NCI-H1930 (cell line): ENCODE measurements at regions not wholly inside any gene's neighbourhood (a gene's known extent, or its start where the extent isn't known, plus 50 kb on each side); places are given as distances from the start of the nearest gene placed in this dataset.
"Not testable (repeated sequence)": the region's sequence is repeated elsewhere in the genome, so short reads cannot be mapped to it uniquely, and the experiment has no call there.

Source experiments
- DNase-seq, 2 experiments: peaks; one replicate each; lab custom pipeline; 2025; lab: John Stamatoyannopoulos, UW

DNA sequence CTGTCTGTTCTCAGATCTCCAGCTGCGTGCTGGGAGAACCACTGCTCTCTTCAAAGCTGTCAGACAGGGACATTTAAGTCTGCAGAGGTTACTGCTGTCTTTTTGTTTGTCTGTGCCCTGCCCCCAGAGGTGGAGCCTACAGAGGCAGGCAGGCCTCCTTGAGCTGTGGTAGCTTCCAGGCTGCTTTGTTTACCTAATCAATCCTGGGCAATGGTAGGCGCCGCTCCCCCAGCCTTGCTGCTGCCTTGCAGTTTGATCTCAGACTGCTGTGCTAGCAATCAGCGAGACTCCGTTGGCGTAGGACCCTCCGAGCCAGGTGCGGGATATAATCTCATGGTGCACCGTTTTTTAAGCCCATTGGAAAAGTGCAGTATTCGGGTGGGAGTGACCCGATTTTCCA, 1240.0 kb downstream of the EFNA5 start:
- DNase-seq: not testable (repeated sequence)

DNA sequence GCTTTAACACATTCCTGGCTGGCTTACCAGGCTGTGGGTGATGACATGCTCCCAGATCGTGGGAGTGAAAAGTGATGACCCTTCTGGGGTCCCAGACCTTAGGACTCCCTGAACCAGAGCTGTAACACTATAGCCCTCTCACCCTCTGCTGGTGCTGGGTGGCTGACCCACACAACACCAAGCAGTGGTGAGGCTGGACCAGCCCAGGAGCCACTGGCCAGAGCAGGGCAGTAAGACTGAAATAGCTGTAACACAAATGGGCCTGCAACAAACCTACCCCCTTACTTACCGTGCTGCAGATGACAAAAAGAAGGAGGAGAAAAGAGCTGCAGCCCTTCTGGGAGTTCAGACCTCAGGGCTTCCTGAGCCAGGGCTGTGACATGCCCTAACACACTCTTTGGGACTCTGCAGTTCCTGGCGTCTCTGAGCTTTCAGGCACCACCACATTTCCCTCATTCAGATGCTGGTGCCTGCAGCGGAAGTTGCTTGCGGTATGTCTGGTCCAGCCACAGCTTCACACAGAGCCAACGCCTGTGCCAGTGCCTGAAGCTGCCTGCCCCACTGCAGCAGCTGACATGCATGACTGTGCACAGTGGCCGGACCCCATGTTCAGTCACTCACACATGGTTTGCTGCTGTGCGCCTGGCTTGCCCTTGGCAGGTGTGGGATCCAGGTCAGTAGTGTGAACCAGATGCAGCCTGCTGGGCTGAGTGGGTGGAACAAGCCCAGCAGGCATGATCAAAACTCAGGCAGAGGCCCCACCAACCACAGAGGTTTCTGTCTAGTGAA, 1247.4 kb downstream of the EFNA5 start:
- no peak for DNase-seq

DNA sequence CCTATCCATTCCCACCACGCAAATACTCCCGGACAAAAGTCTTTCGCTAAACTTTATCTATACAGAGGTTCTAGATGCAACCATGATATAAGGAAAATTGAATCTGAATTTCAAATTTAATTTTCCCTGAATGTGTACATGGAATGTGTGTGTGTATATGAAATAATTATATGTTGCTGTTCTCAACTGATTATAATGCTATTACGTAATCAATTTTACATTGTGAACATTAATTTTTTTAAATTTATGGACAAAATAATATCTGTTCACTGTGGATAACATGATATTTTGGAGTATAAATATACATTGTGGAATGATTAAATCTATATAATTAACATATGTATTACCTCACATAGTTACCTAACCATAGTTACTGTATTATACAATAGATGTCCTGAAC, 1250.6 kb downstream of the EFNA5 start:
- no peak for DNase-seq

DNA sequence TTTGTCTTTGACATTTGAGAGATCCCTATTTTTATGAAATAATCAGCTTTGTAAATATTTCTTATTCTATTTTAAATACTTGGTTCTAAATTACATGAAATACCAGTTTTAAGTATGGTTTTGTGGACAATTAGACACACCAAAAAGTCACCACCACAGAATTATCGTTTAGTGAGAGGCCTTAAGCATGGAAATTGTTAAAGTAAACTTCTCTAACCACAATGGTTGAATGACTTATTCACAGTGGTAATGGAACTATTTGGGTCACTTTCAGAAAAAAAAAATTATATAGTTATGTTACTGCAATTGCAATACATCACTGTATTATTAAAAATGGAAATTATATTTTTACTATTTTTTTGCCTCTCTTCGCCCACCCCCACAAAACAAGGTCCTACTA, 1252.5 kb downstream of the EFNA5 start:
- DNase-seq: no peak

DNA sequence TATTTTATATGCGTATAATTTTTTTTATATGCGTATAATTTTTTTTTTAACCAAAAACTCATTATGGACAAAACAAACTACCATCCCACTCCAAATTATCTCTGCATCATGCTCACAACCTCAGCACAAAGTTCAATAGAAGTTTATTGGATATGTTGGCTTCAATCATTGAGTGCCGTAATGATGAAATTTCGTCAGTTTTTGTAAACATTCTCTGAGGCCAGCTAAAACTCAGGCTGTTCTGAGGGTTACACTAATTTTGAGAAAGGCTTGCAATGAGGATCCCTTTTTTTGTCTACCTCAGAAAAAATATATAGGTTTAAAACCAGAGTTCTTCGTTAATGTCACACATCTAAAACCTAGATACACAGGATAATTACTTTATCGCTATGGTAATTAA, 1253.2 kb downstream of the EFNA5 start:
- no peak for DNase-seq

DNA sequence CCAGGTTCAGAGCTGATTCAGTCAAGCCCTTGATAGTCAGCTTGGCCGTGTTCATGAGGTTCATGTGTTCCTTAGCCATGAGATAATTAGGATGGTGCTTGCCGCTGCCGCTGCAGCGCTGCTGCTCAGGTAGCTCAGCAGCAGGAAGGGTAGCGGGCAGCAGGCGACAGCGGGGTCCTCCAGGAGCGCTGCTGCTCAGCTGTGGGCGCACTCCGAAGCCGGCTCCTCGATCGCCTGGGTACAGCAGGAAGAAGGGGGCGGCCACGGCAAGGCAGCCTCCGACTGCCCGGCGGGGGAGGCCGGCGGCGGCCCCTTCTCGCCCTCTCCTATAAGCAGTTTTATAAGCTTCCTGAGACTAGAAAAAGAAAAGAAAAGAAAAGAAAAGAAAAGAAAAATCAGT, 1253.6 kb downstream of the EFNA5 start:
- no peak for DNase-seq

DNA sequence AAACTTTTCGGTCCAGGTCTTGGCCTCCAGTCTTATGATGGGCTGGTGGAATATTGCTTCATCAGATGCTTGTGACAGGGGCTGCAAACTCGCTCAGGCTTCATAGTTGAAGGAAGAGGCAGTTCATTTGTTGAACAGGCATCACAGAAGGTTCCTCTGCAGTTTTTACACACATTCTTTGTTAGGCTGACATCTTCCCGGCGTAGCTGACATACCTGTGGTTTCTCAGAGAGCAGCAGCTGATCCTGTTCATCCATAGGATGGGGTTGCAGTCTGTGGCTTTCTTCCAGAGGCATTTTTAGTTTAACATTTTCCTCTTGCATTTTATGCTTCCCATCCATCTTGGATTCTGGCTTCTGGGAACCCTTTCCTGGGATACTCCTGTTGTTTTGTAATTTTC, 1255.2 kb downstream of the EFNA5 start:
- no peak for DNase-seq

DNA sequence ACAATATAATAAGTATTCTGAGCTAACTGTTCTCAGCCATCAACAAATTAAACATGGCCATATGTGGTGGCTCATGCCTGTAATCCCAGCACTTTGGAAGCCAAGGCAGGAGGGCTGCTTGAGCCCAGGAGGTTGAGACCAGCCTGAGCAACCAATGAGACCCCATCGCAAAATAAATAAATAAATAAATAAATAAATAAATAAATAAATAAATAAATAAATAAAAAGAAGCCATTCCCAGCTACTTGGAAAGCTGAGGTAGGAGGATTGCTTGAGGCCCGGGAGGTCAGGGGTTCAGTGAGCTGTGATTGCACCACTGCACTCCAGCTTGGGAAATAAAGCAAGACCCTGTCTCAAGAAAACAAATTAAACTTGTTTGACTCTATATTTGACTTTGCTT, 1256.4 kb downstream of the EFNA5 start:
- no peak for DNase-seq

DNA sequence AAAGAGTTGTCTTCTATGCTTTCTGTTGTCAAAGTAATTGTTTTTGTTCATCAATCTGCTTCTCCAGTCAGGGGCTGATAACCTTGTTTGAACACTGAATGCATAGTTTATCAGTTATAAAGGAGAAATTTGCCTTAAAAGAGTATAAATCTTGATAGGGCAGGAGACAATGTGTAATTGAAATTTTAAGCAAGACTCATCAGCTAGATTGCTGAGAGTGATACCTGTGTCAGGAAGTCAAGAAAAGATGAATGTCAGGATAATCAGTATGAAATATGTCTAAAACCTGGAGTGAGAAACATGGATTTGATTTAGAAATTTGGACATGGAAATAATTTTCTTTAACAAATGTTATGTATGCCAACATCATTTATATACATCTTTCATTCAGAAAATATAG, 1258.1 kb downstream of the EFNA5 start:
- no peak for DNase-seq

DNA sequence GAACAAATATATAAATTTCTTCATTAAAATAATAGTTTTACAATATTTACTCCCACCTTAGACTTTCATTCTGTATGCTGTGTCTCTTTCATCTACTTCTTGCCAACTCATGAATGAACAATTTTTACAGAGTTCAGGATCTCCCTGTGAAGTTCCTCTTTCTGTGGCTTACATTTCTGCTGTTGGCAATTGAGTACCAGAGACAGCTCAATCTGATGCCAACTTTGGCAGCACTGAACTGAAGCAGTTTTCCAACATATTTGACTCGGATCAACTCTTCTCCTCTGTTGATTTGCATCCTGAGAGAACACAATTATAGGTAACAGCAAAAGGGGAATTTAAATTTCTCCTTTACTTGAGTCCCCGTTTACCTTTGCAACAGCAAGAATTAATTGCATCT, 1262.2 kb downstream of the EFNA5 start:
- DNase-seq: no peak

DNA sequence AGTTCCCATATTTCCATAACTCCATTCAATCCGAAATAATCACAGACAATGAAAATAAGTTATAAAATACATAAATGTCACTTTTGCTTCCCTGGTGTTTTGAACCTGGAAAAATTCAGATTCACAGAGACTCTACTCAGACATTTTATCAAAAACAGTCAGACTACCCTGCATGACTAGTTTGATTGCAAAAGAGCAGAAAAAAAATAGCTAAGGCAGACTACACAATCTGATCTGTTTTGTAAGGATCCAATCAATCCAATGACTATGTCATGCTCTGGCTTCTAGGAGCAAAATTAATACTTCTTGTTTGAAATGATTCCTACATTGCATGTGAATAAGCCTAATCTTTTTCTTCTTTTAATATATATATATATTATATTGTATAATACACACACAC, 1262.6 kb downstream of the EFNA5 start:
- no peak for DNase-seq

DNA sequence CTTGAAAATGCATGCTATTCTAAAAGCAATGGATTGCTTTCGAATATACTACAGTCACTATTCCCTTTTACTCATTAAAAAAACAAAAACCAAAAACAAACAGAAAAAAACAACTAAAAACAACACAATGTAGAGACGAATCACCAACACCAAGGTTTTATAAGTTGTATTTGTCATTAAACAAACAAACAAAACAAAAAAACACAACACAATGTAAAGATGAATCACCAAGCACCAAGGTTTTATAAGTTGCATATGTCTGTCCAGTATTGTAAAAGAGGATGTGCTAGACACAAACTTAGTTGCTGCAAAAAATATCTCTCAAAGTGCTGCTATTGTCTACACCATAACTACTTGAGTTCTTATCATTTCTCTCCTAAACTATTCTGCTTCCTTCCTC, 1269.2 kb downstream of the EFNA5 start:
- DNase-seq: no peak

DNA sequence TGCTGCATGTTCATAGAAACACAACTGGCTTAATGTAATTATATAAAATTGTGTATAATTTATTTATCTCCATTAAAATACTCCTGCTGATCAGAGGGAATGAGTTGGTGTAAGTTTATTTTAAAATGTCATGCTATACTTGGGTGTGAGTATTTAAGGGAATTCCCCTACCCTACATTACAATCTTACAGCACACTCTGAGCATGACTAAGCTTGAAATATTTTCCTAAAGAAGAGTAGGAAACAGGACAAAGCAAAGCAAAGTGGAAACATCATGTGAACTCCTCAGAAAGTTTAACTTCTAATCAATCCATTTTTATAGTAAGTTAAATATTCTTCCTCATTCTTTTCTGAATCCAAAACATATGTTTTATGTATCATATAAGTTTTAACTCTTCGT, 1271.3 kb downstream of the EFNA5 start:
- no peak for DNase-seq

DNA sequence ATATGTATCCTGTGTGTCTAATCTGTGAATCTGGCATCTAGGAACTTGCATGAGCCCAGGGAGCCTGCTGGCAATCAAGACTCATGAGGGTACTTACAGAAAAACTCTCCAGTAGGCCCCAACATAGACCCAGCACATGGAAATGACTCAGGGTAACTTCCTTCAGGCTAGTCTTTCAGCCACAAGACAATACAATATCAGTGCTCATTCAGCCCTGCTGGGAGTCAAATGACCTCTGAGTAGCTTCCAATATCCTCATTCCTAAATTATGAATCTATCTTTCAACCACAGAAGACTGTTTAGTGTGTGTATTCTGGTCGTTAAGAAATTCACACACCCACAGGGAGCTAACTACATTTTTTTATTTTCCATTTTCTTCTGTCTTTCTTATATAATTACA, 1273.0 kb downstream of the EFNA5 start:
- DNase-seq: no peak

DNA sequence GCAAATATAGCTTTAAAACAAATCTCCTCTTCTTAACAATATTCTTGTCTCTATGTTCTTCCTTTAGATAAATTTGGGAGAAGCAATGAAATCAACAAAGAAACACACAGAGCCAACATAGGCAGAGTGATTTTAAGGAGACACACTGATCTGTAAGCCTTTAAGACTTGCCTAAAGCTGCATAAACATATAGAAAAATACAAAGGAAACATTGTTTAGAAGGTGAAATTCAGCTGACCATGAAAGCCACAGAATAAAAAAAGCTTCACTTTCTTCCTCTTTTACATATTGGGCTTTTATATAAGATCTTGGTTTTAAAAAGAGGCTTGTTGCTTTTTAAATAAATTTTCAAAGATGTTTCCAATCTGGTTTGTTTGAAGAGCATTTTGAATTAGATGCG, 1277.5 kb downstream of the EFNA5 start:
- DNase-seq: no peak

DNA sequence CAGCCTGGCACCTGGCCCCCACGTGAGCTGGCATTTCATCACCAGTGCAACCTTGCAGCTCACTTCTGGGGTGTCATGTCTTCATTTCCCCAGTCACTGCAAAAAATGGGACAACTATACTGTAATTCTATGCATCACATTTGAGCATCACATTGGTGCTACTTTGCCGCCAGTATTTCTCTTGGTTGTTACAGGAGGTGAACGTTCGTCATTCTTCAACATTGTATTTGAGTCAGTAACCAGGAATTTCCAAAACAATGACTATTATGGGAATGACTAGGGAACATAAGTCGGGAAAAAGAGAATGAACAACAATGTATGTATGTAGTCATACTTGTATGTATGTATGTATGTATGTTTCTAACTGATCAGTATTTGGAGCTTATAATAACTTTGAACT, 1278.0 kb downstream of the EFNA5 start:
- no peak for DNase-seq

DNA sequence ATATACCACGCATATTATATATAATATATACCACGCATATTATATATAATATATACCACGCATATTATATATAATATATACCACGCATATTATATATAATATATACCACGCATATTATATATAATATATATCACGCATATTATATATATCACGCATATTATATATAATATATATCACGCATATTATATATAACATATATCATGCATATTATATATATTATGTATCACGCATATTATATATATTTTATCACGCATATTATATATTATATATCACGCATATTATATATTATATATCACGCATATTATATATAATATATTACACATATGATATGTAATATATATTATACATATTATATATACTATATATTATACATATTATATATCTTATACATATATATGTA, 1283.0 kb downstream of the EFNA5 start:
- DNase-seq: not testable (repeated sequence)

DNA sequence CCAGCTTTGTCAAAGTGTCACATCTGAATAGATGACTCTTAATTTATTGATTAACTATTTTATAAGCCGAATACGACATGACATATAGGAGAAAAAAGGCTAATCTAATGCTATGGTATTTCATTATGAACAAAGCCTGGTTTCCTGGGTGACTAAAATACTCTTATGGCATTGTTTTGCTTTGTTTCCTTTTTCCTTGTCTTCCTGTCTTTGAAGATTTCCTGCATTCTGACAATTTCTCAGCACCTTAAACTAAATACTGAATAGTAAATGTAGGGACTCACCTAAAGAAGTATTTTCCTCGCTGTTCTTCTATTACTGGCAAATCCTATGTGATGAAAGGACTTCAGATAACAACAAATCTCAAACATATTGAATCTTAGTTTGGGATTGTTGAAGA, 1284.5 kb downstream of the EFNA5 start:
- DNase-seq: no peak

DNA sequence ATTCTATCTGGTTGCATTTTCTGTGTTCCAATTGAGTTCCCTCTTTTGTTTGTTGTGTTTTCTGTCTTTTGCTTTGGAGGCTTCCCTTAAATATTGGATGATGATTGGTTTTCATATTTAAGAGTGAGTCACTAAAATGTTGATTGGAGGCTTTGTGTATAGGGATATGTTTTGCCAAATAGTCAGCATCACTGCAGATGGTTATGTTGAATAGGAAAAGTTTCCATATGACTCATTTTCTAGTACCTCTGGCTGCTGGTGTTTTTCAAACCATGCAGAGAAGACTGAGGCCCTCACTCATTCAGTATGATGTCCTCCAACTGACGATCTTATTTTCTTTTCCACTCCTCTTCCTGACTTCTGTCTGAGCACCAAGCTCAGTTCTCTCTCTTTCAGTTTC, 1290.0 kb downstream of the EFNA5 start:
- no peak for DNase-seq

DNA sequence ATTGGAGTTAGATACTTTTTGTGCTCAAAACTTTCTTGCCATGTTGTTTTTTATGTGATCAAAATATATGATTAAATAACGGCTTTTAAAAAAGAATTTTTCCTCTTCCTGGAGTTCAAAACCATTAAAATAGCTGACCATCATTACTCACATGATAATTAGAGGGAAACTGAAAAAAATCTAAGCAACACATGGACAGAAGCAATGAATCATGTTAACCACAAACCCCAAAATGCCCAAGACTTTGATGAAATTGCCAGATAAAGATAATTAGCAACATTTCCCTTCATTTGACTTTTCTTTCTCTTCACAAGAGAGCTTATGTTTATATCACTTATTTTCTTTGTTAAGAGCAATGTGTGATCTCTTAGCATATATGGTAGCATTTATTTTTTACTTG, 1294.2 kb downstream of the EFNA5 start:
- DNase-seq: no peak

DNA sequence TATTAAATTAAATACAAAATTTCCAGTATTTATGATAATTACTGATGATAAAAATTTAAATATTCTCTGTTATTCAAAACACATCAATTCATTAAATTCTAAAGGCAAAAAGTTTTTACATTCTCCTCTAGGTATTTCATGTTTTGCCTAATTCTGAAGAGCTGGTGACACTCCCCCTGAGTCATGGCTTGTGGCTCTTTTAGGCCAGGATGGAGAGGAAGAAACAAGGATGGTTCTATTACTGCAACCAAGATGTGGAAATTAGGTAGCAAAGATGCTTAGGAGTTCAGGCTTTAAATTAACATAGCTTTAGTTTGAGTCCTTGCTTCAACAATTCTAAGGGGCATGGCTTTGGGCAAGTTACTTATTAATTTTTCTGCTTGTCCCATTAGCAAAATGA, 1295.8 kb downstream of the EFNA5 start:
- DNase-seq: no peak

DNA sequence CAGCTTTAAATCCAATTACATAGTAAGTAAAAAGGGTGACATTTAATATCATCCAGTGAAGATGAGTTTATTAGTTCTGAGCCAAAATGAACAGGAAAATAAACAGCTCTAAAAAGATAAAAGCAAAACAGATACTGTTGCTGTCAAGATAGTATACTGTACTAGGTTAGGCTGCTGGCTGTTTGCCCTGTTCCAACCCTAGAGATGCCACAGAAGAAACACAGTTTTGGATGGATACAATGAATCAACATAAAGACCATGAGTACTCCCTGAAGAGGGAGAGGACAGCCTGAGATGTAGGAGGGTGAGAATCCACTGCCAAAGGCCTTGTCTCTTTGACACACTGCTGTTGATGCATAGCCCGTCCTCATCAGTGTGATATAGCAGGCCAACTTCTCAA, 1302.7 kb downstream of the EFNA5 start:
- DNase-seq: no peak

DNA sequence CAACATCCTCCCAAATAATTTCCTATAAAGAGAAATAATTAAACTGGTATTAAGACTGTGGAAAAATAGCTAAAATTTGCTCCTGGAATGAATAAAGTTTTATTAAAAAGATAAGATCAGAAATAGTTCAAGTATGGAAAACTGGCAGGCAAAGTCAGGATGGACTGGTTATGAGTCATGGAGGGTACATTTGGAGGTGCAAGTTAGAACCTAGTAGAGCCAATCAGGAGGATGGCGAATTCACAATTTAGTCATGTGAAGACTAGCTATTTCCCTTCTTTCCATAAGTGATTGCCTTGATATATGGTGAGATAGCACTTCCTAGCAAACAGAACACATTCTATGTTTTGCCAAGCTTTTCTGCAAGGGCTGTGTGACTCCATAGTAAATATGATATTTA, 1303.5 kb downstream of the EFNA5 start:
- DNase-seq: no peak

DNA sequence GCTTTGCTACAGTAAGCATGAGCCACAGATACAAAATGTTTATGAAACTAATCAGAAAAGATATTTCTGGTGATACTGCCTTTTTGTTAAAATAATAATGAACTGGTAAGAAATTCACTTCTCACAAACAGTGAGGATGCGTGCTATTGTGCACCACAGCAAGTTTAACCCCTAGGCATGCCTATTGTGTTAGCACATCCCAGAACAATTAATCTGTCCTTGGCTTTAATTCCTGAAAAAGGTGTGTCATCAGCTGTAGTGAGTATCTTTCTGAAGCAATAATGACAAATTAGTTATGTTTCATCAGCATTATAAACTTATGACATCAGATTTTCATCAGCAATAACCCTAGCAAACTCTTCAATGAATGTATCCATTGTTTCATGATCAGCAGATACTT, 1307.2 kb downstream of the EFNA5 start:
- DNase-seq: no peak

DNA sequence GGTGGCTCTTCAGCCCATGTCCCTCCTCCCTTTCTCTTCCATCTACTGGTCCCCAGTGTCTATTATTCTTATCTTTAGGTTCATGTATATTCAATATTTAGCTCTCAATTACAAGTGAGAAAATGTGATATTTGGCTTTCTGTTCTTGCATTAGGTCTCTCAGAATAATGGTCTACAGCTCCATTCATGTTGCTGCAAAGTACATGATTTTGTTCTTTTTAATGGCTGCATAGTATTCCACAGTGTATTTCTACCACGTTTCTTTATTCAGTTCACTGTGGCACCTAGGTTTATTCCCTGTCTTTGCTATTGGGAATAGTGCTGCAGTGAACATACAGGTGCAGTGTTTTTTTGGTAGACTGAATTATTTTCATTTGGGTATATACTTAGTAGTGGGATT, 1308.8 kb downstream of the EFNA5 start:
- no peak for DNase-seq
